Activated CD4-positive, alpha-beta T cell treated with anti-CD3 and anti-CD28 coated beads, Interleukin-2, amount 50 U/mL, for 24 hours (primary cell): ENCODE measurements at regions not wholly inside any gene's neighbourhood (a gene's known extent, or its start where the extent isn't known, plus 50 kb on each side); places are given as distances from the start of the nearest gene placed in this dataset.
"Not testable (repeated sequence)": the region's sequence is repeated elsewhere in the genome, so short reads cannot be mapped to it uniquely, and the experiment has no call there.

Experiments used
- DNase-seq, 2 donors: peaks; one replicate each; pipeline ENCODE4 v3.0.0-alpha.2; 2020; ENCODE audit warnings: low read depth in 1 of 2, low spot score in 1 of 2

GRCh38 chr5:89869346-89869745 lies 540.2 kb downstream of the CETN3 start:
- no peak for DNase-seq

- DNase-seq = no peak
These were observed 543.1 kb downstream of the CETN3 start for GRCh38 chr5:89866410-89866809.

GRCh38 chr5:89864941-89865340 lies 544.6 kb downstream of the CETN3 start:
- DNase-seq = no peak

- DNase-seq = no peak
These were observed 551.8 kb downstream of the CETN3 start for GRCh38 chr5:89857790-89858189.

GRCh38 chr5:89855417-89855816 lies 554.1 kb downstream of the CETN3 start:
- no peak for DNase-seq

GRCh38 chr5:89851911-89852310 lies 557.6 kb downstream of the CETN3 start:
- DNase-seq = no peak

- DNase-seq = no peak
These were observed 559.1 kb downstream of the CETN3 start for GRCh38 chr5:89850513-89850865.

GRCh38 chr5:89849830-89850512 lies 559.6 kb downstream of the CETN3 start:
- DNase-seq = no peak

GRCh38 chr5:89847743-89848142 lies 561.8 kb downstream of the CETN3 start:
- no peak for DNase-seq

- DNase-seq = no peak
These were observed 565.0 kb downstream of the CETN3 start for GRCh38 chr5:89844548-89844947.

- no peak for DNase-seq
These were observed 567.0 kb downstream of the CETN3 start for GRCh38 chr5:89842531-89842930.

GRCh38 chr5:89840906-89841305 lies 568.6 kb downstream of the CETN3 start:
- no peak for DNase-seq

- DNase-seq = no peak
These were observed 578.9 kb downstream of the CETN3 start for GRCh38 chr5:89830691-89831090.

- no peak for DNase-seq
These were observed 581.6 kb downstream of the CETN3 start for GRCh38 chr5:89827960-89828359.

GRCh38 chr5:89827359-89827758 lies 582.2 kb downstream of the CETN3 start:
- DNase-seq = no peak

GRCh38 chr5:89826938-89827337 lies 582.6 kb downstream of the CETN3 start:
- DNase-seq = no peak

- no peak for DNase-seq
These were observed 586.5 kb downstream of the CETN3 start for GRCh38 chr5:89823046-89823445.

GRCh38 chr5:89817841-89818240 lies 591.7 kb downstream of the CETN3 start:
- no peak for DNase-seq

GRCh38 chr5:89816038-89816437 lies 593.5 kb downstream of the CETN3 start:
- no peak for DNase-seq

- DNase-seq = not testable (repeated sequence)
These were observed 608.8 kb downstream of the CETN3 start for GRCh38 chr5:89800735-89801134.

- DNase-seq = not testable (repeated sequence)
These were observed 615.1 kb downstream of the CETN3 start for GRCh38 chr5:89794504-89794903.

- DNase-seq = not testable (repeated sequence)
These were observed 629.8 kb downstream of the CETN3 start for GRCh38 chr5:89779734-89780133.

- DNase-seq = no peak
These were observed 631.8 kb downstream of the CETN3 start for GRCh38 chr5:89777758-89778157.

- DNase-seq = no peak
These were observed 639.6 kb downstream of the CETN3 start for GRCh38 chr5:89769975-89770374.
